GM23248 (cell line): ENCODE measurements at regions not wholly inside any gene's neighbourhood (a gene's known extent, or its start where the extent isn't known, plus 50 kb on each side); places are given as distances from the start of the nearest gene placed in this dataset.

Experiments used
- DNase-seq: peaks from one replicate; pipeline ENCODE4 v3.0.0-alpha.2; 2015
- H2AFZ ChIP-seq: fragments of 200-600 bp; sonication (generic); 2 replicates; pipeline ENCODE4 v1.6.1; 2016; ENCODE audit warnings: antibody characterized with exemption
- H3F3A ChIP-seq: fragments of 200-600 bp; sonication (generic); 2 replicates; pipeline ENCODE4 v1.6.1; 2016; ENCODE audit warnings: mild to moderate bottlenecking, antibody characterized with exemption, mixed run types; ENCODE audit not compliant: insufficient read depth
- H3K27ac ChIP-seq: fragments of 200-600 bp; sonication (generic); 2 replicates; pipeline ENCODE4 v1.5.1; 2016; ENCODE audit warnings: mild to moderate bottlenecking
- H3K27me3 ChIP-seq: fragments of 200-600 bp; sonication (generic); replicated peaks from 2 replicates; pipeline ENCODE4 v1.6.1; 2016; ENCODE audit warnings: mild to moderate bottlenecking; ENCODE audit not compliant: insufficient read depth
- H3K36me3 ChIP-seq: fragments of 200-600 bp; sonication (generic); 2 replicates; pipeline ENCODE4 v1.6.1; 2016; ENCODE audit warnings: low read depth, mild to moderate bottlenecking
- H3K4me1 ChIP-seq: fragments of 200-600 bp; sonication (generic); 2 replicates; pipeline ENCODE4 v1.6.1; 2016; ENCODE audit warnings: mild to moderate bottlenecking; ENCODE audit not compliant: insufficient read depth
- H3K4me2 ChIP-seq: fragments of 200-600 bp; sonication (generic); one replicate; pipeline ENCODE4 v1.6.1; 2016; ENCODE audit warnings: mild to moderate bottlenecking; ENCODE audit not compliant: unreplicated experiment
- H3K4me3 ChIP-seq: fragments of 200-600 bp; sonication (generic); 2 replicates; pipeline ENCODE4 v1.5.1; 2016; ENCODE audit warnings: mild to moderate bottlenecking
- H3K79me2 ChIP-seq: fragments of 200-600 bp; sonication (generic); 2 replicates; pipeline ENCODE4 v1.6.1; 2016; ENCODE audit warnings: mild to moderate bottlenecking; ENCODE audit not compliant: insufficient read depth
- H3K9ac ChIP-seq: fragments of 200-600 bp; sonication (generic); 2 replicates; pipeline ENCODE4 v1.6.1; 2016; ENCODE audit warnings: mild to moderate bottlenecking
- H3K9me2 ChIP-seq: fragments of 200-600 bp; sonication (generic); 2 replicates; pipeline ENCODE4 v1.6.1; 2016; ENCODE audit warnings: mixed run types, mild to moderate bottlenecking, moderate library complexity; ENCODE audit not compliant: insufficient read depth
- H3K9me3 ChIP-seq: fragments of 200-600 bp; sonication (generic); one replicate; pipeline ENCODE4 v1.6.1; 2017; ENCODE audit warnings: low read depth
- H4K20me1 ChIP-seq: fragments of 200-600 bp; sonication (generic); 2 replicates; pipeline ENCODE4 v1.6.0; 2016; ENCODE audit not compliant: insufficient read depth
- EZH2 ChIP-seq: fragments of 200-600 bp; sonication (generic); IDR thresholded peaks from 2 replicates; pipeline ENCODE4 v1.6.1; 2018; ENCODE audit warnings: antibody characterized with exemption, mild to moderate bottlenecking; ENCODE audit not compliant: insufficient read depth, poor library complexity, severe bottlenecking
- EZH2phosphoT487 ChIP-seq: fragments of 200-600 bp; sonication (generic); IDR thresholded peaks from 2 replicates; pipeline ENCODE4 v1.6.1; 2018; ENCODE audit warnings: antibody characterized with exemption, moderate library complexity, mild to moderate bottlenecking, low read depth; ENCODE audit not compliant: insufficient read depth
- WGBS, 2 experiments: methylation state at CpG; one replicate each; pipeline ENCODE4 v1.1.6; 2015 to 2017; ENCODE audit warnings: low lambda C conversion rate in 2 of 2, low coverage in 1 of 2; ENCODE audit errors: missing lambda C conversion rate in 2 of 2; 5-methylcytosine and 5-hydroxymethylcytosine counted together
- in situ Hi-C: fragments of 300-500 bp; cut with MboI; formaldehyde crosslinking; loops from 2 replicates; pipeline ENCODE4 v1.15.0; 2020

GRCh38 chr5:77936365-77936693 is 160.2 kb upstream of the TBCA start:
- no peak overlapping the region for H3K9ac ChIP-seq
- DNase-seq, result no peak
- no peak overlapping the region for H3K4me2 ChIP-seq
- 61 to 71% methylated on average over 3 of the region's 3 CpGs for WGBS, 2 experiments
- H3K4me3 ChIP-seq, result no peak overlapping the region
- H3K9me2 ChIP-seq, result no peaks in the 10 kb centered on the region
- H3K36me3 ChIP-seq, result no peaks in the 10 kb centered on the region
- H3F3A ChIP-seq, result no peaks in the 10 kb centered on the region
- in situ Hi-C loops, result no loop called here
- H4K20me1 ChIP-seq, result no peaks in the 10 kb centered on the region
- H3K27ac ChIP-seq, result no peak overlapping the region
- peak overlapping the region; percentile 48 for H2AFZ ChIP-seq
- TF ChIP-seq EZH2phosphoT487 (no peak), EZH2 (no peak)
- peaks cover 7% of the 10 kb centered on the region; the same call in 1 of the 2 replicates for H3K4me1 ChIP-seq
- H3K27me3 ChIP-seq, result no peaks in the 10 kb centered on the region; the same call in 1 of the 2 replicates
- H3K9me3 ChIP-seq, result no peaks in the 10 kb centered on the region
- no peaks in the 10 kb centered on the region for H3K79me2 ChIP-seq

- peaks cover 7% of the 10 kb centered on the region; the same call in 1 of the 2 replicates for H3K4me1 ChIP-seq
- H3K79me2 ChIP-seq, result no peaks in the 10 kb centered on the region
- no peaks in the 10 kb centered on the region for H3K36me3 ChIP-seq
- no peaks in the 10 kb centered on the region for H3K9me2 ChIP-seq
- in situ Hi-C loops, result no loop called here
- peak overlapping the region; percentile 48 for H2AFZ ChIP-seq
- peak overlapping the region; percentile 38; the same call in 1 of the 2 replicates for H3K27ac ChIP-seq
- peaks cover 4% of the 10 kb centered on the region; the same call in 1 of the 2 replicates for H3K27me3 ChIP-seq
- TF ChIP-seq EZH2 (no peak), EZH2phosphoT487 (no peak)
- peak; percentile 76 for DNase-seq
- H3K9me3 ChIP-seq, result no peaks in the 10 kb centered on the region
- no peaks in the 10 kb centered on the region for H3F3A ChIP-seq
- H3K4me3 ChIP-seq, result no peak overlapping the region
- no peaks in the 10 kb centered on the region for H4K20me1 ChIP-seq
- 45% methylated on average over 11 of the region's 11 CpGs for WGBS, 2 experiments
- peak overlapping the region; percentile 41 for H3K4me2 ChIP-seq
- H3K9ac ChIP-seq, result peak overlapping the region; percentile 20; the same call in 1 of the 2 replicates
These were observed 159.6 kb upstream of the TBCA start for GRCh38 chr5:77935506-77936364.

- TF ChIP-seq EZH2phosphoT487, result no peak
- no peak for TF ChIP-seq EZH2
- H3K36me3 ChIP-seq, result no peaks in the 10 kb centered on the region
- no peak overlapping the region for H2AFZ ChIP-seq
- peaks cover 3% of the 10 kb centered on the region; the same call in 1 of the 2 replicates for H3K4me1 ChIP-seq
- no peak overlapping the region for H3K4me2 ChIP-seq
- H3K27ac ChIP-seq, result no peak overlapping the region
- 74 to 78% methylated on average over 9 of the region's 9 CpGs for WGBS, 2 experiments
- DNase-seq, result no peak
- no peaks in the 10 kb centered on the region for H3K79me2 ChIP-seq
- 0 out of 2 replicates have a peak, but pooled peaks cover 14% of the 10 kb centered on the region for H3K27me3 ChIP-seq
- in situ Hi-C loops, result no loop called here
- no peak overlapping the region for H3K9ac ChIP-seq
- no peaks in the 10 kb centered on the region for H3K9me2 ChIP-seq
- no peaks in the 10 kb centered on the region for H4K20me1 ChIP-seq
- H3K4me3 ChIP-seq, result no peak overlapping the region
- H3F3A ChIP-seq, result no peaks in the 10 kb centered on the region; the same call in 1 of the 2 replicates
- H3K9me3 ChIP-seq, result no peaks in the 10 kb centered on the region
These were observed 152.7 kb upstream of the TBCA start for GRCh38 chr5:77928776-77929300.

GRCh38 chr5:77926337-77926736 is 150.2 kb upstream of the TBCA start:
- no peaks in the 10 kb centered on the region for H3K36me3 ChIP-seq
- no peak for TF ChIP-seq EZH2phosphoT487
- no peak for TF ChIP-seq EZH2
- H3K27me3 ChIP-seq, result 0 out of 2 replicates have a peak, but pooled peaks cover 14% of the 10 kb centered on the region
- no peak overlapping the region for H3K4me2 ChIP-seq
- H3K4me1 ChIP-seq, result peaks cover 5% of the 10 kb centered on the region; the same call in 1 of the 2 replicates
- no peak overlapping the region for H2AFZ ChIP-seq
- no peaks in the 10 kb centered on the region for H3K9me2 ChIP-seq
- H3K79me2 ChIP-seq, result no peaks in the 10 kb centered on the region
- WGBS, 2 experiments, result 23 to 36% methylated on average over 1 of the region's 1 CpG
- DNase-seq, result no peak
- no peak overlapping the region for H3K4me3 ChIP-seq
- H3K27ac ChIP-seq, result no peak overlapping the region
- H3K9ac ChIP-seq, result no peak overlapping the region
- no peaks in the 10 kb centered on the region for H4K20me1 ChIP-seq
- in situ Hi-C loops, result no loop called here
- H3F3A ChIP-seq, result no peaks in the 10 kb centered on the region; the same call in 1 of the 2 replicates
- no peaks in the 10 kb centered on the region for H3K9me3 ChIP-seq
